ENCODE measurements at regions not wholly inside any gene's neighbourhood (a gene's known extent, or its start where the extent isn't known, plus 50 kb on each side); places are given as distances from the start of the nearest gene placed in this dataset.

DNA sequence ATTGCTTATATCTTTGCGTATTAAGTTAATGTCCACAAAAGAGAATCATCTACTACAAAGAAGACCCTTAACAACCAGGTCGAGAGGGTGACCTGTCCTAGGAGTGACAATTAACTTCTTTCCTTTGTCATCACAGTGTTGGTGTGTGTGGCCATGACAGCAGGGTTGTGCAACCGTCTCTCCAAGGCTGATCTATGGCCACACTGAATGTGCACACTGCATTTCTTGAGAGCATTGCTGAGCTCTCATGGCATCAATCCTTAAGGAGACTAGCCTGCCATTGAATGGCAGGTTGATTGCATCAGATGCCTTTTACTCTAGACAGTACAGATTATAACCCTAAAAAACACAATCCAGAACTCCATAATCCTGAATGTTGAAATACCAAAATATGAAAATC is 86.5 kb upstream of the OLFM3 start:
- Histone ChIP-seq H3K9ac (ENCODE audit: low read depth, low read length) (no peak overlapping the region), H3K4me3 (ENCODE audit: low read depth, low read length) (no peak overlapping the region), H3K27ac (ENCODE audit: low read depth, low read length) (no peak overlapping the region), H3K4me1 (ENCODE audit: control insufficient read depth, insufficient read depth, low read length) (no peaks in the 10 kb centered on the region), H3K36me3 (ENCODE audit: control insufficient read depth, insufficient read depth, low read length) (no peaks in the 10 kb centered on the region), H3K9me3 (ENCODE audit: control insufficient read depth, insufficient read depth, low read length) (peaks cover 4% of the 10 kb centered on the region; the same call in 1 of the 2 replicates), H3K27me3 (ENCODE audit: control insufficient read depth, insufficient read depth, low read length) (no peaks in the 10 kb centered on the region)

DNA sequence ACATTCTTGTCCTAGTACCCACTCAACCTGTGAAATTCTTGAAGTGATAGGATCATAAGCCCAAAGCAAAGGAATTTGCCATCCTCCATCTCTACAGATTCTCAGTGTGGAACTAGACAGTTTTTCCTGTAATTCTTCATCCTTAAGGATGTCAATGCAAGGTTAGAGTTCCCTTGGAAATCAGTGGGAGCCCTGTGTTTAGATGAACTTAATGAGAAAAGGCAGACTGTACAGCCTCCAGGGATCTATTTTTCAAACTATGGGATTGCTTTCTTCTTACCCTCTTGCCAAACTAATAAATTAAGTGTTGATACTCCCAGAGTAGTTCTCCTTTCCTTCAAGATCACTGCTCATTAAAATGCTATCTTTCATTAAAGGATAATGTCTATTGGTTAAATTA is 78.1 kb upstream of the OLFM3 start:
- Histone ChIP-seq H3K9ac (ENCODE audit: low read depth, low read length) (no peak overlapping the region), H3K4me3 (ENCODE audit: low read depth, low read length) (no peak overlapping the region), H3K27me3 (ENCODE audit: control insufficient read depth, insufficient read depth, low read length) (no peaks in the 10 kb centered on the region), H3K27ac (ENCODE audit: low read depth, low read length) (no peak overlapping the region), H3K36me3 (ENCODE audit: control insufficient read depth, insufficient read depth, low read length) (no peaks in the 10 kb centered on the region), H3K4me1 (ENCODE audit: control insufficient read depth, insufficient read depth, low read length) (no peaks in the 10 kb centered on the region), H3K9me3 (ENCODE audit: control insufficient read depth, insufficient read depth, low read length) (no peaks in the 10 kb centered on the region)

DNA sequence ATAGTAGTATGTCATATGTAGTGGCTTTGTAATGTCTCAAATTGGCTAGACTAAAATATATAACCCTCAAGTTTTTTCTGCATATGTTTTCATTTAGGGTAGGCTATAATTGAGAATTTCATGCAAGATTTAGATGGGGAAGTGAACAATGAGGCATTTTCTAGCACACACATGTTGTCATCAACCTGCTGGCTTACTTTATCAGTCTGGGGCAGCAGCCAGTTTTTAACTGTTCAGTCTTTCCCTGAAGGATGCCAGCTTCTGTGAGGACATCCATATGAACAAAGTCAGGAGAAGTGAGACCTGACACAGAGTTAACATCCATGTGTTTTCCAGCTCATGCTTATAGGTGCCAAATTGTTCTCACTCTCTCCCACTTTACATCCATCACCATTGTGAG is 74.7 kb upstream of the OLFM3 start:
- Histone ChIP-seq H3K9me3 (ENCODE audit: control insufficient read depth, insufficient read depth, low read length) (no peaks in the 10 kb centered on the region), H3K27ac (ENCODE audit: low read depth, low read length) (no peak overlapping the region), H3K4me1 (ENCODE audit: control insufficient read depth, insufficient read depth, low read length) (no peaks in the 10 kb centered on the region), H3K9ac (ENCODE audit: low read depth, low read length) (no peak overlapping the region), H3K27me3 (ENCODE audit: control insufficient read depth, insufficient read depth, low read length) (no peaks in the 10 kb centered on the region), H3K4me3 (ENCODE audit: low read depth, low read length) (no peak overlapping the region), H3K36me3 (ENCODE audit: control insufficient read depth, insufficient read depth, low read length) (no peaks in the 10 kb centered on the region)

DNA sequence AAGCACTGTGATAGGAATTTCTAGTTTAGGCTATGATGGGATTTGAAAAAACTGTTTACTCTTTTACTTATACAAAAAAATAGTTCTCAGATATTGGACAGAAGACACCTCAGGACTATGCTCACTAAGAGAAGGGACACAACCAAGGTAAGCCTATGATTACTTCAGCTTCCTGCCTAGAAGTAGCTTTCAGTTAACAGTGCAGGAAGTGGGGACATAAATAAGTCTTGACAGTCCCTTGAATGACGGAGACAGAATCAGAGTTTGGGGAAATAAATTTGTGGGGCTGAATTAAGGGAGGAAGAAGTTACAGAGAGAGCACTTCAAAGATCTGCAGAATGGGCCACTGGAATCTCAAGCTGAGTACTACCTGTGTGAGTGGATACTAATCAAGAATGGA is 53.8 kb upstream of the OLFM3 start:
- H3K27me3 ChIP-seq (ENCODE audit: control insufficient read depth, insufficient read depth, low read length), result no peaks in the 10 kb centered on the region
- no peak overlapping the region for H3K4me3 ChIP-seq (ENCODE audit: low read depth, low read length)
- no peak overlapping the region for H3K27ac ChIP-seq (ENCODE audit: low read depth, low read length)
- peaks cover 1% of the 10 kb centered on the region; the same call in 1 of the 2 replicates for H3K4me1 ChIP-seq (ENCODE audit: control insufficient read depth, insufficient read depth, low read length)
- no peak overlapping the region for H3K9ac ChIP-seq (ENCODE audit: low read depth, low read length)
- no peaks in the 10 kb centered on the region for H3K9me3 ChIP-seq (ENCODE audit: control insufficient read depth, insufficient read depth, low read length)
- H3K36me3 ChIP-seq (ENCODE audit: control insufficient read depth, insufficient read depth, low read length), result no peaks in the 10 kb centered on the region

DNA sequence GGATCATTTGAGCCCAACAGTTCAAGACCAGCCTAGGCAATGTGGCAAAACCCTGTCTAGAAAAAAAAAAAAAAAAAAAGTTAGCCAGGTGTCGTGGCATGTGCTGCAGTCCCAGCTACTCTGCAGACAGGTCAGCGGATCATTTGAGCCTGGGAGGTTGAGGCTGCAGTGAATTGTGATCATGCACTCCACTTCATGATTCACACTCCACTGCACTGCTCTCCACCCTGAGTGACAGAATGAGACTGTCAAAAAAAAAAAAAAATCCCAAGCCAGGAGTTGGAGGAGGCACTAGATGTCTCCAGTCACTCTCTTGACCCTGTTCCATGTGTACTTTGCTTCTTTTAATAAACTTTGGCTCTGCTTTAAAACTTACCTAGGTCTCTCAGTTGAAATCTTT is 51.0 kb upstream of the OLFM3 start:
- no peak overlapping the region for H3K27ac ChIP-seq (ENCODE audit: low read depth, low read length)
- no peaks in the 10 kb centered on the region for H3K27me3 ChIP-seq (ENCODE audit: control insufficient read depth, insufficient read depth, low read length)
- no peaks in the 10 kb centered on the region for H3K4me1 ChIP-seq (ENCODE audit: control insufficient read depth, insufficient read depth, low read length)
- H3K36me3 ChIP-seq (ENCODE audit: control insufficient read depth, insufficient read depth, low read length), result no peaks in the 10 kb centered on the region
- no peak overlapping the region for H3K9ac ChIP-seq (ENCODE audit: low read depth, low read length)
- H3K4me3 ChIP-seq (ENCODE audit: low read depth, low read length), result no peak overlapping the region
- H3K9me3 ChIP-seq (ENCODE audit: control insufficient read depth, insufficient read depth, low read length), result no peaks in the 10 kb centered on the region
